GM18861 (cell line): ENCODE measurements at regions not wholly inside any gene's neighbourhood (a gene's known extent, or its start where the extent isn't known, plus 50 kb on each side); places are given as distances from the start of the nearest gene placed in this dataset.

Experiments used
- ATAC-seq: cut with Tn5 transposase; IDR thresholded peaks from one replicate; pipeline ENCODE4 v1.9.1; 2021; ENCODE audit not compliant: unreplicated experiment

DNA sequence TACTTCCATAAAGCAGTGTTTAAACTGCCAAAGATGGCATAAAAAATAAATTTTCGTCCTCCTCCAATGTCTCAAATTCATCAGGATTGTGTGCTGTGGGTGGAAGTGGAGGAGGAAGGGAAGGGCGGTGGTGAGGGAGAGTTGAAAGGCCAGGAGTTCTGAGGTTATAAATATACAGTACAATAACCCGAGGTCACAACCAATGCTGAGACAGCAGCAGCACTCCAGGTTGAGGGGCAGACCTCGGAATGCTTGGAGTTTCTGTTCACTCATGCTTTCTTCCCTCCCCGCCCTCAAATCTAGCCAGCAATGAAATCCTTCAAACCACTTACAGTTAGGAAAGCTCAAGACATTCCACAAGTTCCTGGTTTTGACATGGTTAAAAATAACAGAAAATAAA is 134.0 kb upstream of the SMAD1 start:
- ATAC-seq, result no peak

DNA sequence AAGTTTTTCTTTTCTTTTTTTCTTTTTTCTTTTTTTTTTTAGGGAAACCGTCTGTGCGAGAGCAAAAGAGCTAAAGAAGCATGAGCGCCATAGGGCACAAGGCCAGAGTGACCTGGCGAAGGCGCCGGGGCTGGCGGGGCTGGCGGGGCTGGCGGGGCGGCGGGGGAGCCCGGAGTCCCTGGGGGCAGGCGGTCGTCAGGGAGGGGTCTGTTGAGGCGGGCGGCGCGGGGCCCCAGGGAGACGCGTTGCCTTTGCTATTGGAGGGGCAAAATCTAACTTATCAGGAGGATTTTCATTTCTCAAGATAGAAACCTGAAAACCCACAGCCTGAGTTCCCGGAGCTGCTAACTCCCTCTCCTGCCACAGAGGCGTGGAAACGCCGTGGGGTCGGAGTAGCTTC is 135.6 kb upstream of the SMAD1 start:
- no peak for ATAC-seq

DNA sequence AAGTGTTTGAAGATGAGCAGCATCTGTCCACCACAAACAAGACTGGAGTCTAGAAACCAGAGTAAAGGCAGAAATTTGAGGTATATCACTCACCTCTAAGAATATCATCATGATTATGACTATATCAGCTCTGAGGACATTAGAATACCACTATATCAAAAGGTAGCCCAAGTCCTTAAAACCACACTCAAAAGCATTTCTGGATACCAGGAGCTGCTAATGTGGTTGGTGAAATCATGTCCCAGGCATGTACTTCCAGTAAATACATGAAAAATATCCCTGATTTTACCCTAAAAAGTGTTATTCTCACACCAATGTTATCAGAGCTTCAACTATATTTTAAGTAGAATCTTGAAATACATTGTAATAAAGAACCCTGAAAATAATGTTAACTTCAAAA is 136.3 kb upstream of the SMAD1 start:
- no peak for ATAC-seq

DNA sequence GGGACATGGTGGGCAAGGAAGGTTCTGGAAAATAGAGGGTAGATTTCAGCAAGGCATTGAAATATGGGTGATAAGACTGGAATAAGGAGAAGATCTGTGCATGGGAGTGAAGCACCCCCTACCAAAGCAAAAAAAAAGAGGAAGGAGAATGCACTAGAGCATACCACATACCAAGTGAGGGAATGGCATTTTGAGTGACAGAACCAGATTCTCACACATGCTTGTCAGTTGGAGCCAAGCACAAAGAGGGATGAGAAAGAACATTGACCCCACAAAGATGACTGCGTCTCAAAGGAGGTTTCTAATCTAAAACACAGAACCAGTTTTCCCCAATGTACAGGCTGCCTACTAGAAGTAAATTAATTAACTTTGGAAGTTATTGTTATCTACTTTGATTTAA is 140.3 kb upstream of the SMAD1 start:
- no peak for ATAC-seq

DNA sequence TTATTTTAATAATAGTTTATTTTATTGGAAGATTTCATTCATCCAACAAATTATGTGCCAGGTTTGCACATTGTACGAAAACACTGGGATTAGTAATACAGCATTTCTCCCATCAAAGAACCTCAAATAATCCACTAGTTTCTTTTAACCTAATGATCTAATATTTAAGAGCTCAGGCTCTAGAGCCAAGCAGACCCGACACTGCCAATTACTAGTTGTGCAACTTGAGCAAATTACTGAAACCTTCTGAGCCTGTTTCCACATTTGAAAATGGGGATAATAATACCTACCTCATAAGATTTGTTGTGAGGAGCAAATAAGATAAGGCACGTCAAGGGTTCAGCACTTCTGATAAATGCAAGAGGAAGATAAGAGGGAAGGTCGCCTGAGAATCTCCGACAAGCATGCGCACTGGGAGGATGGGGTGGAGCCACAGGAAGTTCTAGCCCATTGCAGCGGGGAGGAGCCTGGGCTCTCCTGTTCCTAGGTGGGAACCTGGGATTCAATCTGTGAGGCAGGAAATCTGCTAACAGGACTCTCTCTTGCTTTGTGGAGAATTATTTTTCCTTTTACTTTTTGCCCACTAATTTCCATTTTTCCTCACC is 141.5 kb upstream of the SMAD1 start:
- ATAC-seq, result no peak

DNA sequence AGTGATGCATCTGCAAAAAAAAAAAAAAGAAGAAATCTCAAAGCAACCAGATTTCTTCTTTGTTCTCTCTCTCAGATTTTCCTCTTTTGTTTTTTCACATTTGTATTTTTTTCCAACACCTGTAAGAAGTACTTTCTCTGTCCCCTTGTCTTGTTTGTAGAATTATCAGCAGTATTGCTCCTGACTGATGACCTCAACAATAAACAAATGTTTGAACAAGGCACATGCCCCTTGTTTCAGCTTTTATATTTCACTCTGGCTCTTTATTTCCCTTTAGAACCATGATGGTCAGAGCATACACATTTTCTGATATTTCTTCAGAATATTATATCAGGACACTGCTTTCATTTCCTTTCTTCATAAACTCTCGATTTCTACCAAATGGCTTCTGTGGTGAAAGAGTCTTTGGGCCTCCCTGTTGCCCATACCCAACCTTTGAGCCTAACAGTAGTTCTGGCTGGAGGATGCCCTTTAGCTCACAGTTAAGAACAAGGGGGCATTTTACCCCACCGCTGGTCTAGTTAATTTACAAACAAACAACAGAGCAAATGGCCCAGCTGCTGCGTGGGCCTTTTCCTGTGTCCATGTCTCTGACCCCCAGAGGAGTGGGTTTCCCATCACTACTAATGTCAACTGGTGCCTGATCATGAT is 142.5 kb upstream of the SMAD1 start:
- no peak for ATAC-seq

DNA sequence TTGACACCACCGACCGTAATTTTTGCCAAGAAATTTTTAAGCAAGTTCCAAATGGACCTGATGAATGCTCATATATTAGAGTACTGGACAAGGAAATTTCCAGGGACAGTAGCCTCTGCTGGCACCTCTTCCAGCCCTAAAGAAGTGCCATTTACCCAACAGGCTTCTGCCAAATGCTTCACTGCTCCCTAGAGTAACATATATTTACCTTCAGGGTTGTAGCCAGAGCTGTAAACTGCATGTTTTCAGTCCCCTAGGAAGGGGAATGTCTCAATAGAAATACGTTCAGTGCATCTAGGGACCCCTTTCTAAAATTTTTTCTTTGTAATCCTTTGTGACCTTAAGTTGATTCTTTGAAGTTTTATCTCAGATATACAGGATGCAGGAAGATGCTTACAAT is 143.1 kb upstream of the SMAD1 start:
- no peak for ATAC-seq

DNA sequence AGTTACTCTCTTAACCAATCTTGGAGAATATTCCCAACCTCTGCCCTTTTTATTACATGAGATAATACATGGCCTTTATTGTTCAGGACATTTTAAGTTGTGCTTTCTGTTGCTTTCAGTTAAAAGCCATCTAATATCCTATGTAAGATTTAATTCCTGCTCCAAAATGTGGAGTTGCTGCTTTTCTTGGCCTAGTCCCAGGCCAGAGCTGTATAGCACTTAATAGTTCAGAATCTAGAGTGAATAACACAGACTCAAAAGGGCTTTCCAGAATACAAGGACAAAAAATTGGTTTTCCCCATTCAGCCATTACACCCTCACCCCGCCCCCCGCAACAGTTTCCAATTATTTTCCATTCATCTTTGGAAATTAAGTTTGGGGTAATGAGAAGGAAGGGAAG is 144.3 kb upstream of the SMAD1 start:
- ATAC-seq, result no peak

DNA sequence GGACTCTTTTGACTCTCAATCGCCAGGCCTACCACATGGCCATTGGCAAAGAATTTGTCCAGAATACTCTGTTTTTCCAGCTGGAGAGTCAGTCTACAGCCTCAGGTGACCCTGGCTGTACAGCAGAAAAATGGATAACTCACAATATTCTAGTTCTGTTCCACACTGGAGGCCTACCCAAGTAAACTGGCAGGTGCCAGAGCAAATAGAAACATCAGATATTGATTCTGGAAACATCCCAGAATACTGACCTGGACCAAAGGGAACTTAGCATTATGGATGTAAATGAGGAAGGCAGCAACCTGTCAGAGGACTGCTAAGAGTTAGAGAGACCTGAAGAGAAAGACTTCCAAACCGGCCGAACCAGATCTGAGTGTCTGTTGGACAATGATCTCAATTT is 147.9 kb upstream of the SMAD1 start:
- ATAC-seq, result no peak

DNA sequence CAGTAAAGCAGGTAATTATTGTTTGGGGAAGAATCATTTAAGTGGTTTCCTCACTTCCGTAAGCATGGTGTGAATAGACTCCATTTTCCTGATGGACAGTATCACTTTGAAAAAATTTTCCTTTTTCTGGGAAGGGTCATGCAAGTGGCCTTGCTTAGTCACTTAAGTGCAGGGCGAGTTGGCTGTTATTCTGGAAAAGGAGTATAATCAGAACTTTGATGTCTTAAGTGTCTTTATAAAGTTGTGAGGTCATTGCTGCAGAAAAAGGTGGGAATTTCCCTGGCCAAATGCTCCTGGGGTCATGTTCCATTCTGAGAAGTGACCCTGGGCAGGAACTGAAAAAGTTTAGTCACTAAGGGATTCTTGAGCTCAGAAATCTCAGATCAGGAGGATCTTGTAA is 146.1 kb upstream of the OTUD4 start:
- no peak for ATAC-seq

DNA sequence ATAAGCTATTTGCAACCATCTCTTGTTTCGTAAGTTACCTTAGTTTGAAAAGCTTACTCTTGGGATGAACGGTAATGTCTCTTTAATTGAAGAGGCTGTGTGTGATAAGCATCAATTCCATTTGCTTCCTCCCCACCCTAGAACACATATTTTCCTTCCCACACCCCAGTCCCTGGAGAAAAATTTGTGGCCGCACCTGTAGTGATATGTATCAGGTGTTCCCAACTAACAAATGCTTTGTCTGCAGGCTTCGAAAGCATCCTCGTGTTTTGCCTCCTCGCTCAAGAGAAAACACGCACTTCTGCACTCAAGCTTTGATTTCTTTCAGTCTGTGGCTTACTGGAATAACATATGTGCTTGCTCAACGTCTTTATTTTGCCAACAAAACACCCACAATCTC is 143.8 kb upstream of the OTUD4 start:
- no peak for ATAC-seq

DNA sequence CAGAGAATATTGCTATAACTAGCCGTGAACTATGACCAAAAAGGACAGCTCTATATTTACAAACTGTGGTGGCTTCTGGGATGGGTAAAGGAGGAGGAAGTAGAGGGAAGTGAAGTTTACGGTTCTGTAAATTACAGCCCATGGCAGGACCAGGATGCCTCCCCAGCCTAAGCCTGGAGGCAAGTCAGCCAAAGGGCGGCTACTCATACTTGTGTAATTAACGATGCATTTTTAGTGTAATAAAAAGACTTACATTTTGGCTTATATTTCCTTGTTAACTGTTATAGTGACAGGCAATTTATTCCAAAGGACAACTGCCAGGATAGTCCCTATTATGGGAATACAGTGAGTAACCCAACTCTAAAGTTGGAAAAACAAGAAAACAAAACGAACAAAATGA is 139.9 kb upstream of the OTUD4 start:
- no peak for ATAC-seq

DNA sequence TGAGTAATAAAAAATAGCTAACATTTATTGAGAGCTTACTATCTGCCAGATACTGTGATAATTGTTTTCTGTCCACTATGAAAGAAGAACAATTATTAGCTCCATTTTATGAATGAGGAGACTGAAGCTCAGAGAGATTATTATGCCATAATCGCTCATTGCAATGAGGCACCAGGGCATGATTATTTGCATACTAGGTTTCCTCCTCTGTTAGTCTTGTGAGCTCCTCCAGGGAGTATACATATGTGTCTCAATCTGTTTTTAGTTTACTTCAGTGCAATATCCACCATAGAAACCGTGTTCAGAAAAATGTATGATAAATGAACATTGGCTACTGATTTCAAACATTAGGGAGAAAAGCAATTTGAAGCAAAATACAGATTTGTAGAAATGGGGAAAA is 139.4 kb upstream of the OTUD4 start:
- ATAC-seq, result no peak

DNA sequence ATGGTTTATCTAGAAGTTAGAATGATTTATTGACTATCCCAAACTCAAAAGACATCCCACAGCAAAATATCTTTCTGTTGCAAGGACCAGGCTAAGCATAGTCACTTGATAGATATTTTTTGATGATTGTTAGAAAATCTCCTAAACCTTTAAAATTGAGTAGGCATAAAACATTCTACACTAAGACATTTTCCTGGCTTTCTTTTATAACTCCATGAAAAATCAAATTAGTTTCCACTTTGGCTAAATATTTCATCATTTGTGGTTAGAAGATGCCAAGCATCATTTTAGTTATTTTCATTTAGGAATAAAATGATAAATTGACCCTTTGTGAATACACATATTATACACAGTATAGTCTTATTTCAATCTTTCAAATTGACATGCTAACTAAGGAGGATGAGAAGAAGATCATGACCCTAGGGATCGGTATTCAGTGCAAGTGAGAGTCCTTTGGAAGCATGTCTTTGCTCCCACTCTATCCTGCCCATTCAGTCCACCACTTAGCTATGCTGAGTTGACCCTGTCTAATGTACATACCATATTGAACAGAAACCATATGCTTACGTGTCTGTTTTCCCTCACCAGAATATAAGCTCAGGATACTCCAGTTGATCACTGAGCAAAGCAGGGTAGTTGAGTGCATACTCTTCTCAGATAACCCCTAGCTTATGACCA is 136.6 kb upstream of the OTUD4 start:
- no peak for ATAC-seq

DNA sequence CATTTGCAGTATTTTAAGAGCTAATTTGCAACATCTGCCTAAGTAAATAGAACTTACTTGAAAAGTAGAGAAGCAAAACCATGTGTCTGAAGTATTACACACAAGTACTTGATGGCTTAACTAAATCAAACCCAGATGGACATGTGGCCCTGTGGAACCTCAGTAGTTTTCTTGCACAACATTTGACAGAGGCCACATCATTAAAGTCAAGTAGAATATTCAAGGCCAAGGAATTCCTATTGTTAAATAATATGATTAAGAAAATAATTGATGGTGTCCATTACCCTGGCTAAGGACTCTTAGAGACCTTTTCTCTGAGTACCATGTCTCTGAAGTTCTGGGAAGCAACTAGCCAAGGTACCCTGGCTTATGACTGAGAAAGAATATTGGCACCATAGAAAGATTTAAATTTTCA is 135.4 kb upstream of the OTUD4 start:
- ATAC-seq, result no peak

DNA sequence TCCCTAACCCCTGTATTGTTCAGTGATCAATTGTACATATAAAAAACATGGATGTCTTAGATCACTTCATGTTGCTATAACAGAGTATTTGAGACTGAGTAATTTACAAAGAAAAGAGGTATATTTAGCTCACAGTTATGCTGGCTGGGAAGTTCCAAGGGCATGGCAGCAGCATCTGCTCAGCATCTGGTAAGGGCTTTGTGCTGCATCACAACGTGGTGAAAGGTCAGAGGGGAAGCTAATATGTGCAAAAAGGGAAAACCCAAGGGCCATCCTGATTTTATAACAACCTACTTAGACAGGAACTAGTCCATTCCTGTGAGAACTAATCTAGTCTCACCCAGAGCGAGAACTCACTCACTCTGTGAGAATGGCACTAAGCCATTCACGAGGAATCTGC is 128.2 kb upstream of the OTUD4 start:
- ATAC-seq, result no peak

DNA sequence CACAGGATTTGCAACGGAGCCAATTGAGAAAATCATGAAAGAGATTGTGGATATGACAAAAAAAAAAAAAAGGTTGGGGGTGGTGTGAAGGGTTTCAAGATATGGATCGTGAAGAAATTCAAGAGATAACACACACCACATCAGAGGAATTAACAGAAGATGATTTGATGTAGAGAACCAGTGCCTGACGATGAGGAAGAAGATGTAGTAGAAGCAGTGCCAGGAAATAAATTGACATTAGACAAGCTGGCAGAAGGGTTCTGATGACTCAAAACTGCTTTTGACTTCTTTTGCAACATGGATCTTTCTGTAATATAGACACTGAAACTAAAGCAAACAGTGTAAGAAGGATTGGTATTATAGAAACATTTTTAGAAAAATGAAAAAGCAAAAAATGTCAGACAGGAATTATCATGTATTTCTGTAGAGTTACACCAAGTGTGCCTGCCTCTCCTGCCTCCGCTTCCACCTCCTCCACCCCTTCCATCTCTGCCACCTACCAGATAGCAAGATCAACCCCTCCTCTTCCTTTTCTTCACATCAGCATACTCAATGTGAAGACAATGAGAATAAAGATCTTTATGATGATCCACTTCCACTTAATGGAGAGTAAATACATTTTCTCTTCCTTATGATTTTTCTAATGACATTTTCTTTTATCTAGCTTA is 127.5 kb upstream of the OTUD4 start:
- no peak for ATAC-seq

DNA sequence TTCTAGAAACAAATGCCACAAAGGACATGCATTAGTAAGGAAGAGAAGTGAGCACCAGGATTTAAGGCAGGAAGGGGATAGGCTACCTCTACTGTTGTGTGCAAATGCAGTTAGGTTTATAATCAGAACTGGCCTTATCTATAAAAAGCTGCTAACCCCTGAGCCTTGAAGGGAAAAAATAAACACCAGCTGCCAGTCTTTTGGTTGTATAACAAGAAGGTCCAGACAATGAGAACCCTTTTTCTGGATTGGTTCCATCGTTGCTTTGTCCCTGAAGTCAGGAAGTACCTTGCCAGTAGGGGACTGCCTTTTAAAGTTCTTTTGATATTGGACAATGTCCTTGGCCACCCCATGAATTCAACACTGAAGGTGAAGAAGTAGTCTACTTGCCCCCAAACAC is 126.7 kb upstream of the OTUD4 start:
- ATAC-seq, result no peak

DNA sequence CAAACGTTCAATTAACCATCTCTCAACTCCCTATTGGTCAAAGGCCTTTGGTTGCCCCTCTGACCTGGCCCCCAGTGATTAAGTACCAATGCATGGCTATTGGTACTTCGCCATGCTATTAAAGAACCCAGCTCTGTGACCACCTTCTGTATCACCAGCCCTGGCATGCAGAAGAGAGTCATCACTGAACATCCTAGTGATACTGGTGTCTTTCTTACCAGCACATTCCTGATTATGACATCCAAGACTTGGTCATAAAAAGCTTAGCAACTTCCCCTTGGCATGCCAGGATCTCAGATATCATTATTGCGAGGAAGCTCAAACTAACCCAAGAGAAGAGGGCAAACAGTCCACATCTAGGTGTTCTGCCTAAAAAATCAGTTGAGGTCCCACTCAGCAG is 122.3 kb upstream of the OTUD4 start:
- no peak for ATAC-seq

DNA sequence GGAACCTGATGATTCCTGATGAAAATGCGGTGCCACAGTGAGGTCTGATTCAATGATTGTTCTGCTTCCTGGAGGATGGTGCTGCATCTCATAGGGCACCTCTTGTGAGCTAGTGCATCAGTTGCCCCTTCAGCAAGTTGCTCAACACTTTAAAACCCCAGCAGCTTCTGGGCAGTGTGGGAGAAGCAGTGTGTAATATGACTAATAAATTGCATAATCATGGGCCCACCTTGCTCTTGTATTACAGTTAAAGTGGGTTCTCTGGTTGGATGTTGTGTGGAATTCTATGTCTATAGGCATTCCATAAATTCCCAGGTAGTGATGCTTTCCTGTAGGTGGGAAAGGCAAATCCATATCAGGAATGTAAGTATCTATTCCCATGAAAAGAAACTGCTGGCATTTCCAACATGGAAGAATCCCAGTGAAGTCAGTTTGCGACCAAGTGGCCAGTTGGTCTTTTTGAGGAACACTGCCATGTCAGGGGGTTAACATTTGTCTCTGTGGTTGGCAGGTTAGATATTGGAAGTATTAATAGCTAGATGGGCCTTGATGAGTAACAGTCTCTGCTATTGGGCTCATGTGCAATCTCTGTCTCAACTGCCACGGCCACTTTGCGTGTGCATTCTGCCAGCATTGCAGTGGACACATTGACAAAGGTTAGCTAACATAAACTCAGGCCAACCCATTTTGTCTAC is 121.1 kb upstream of the OTUD4 start:
- no peak for ATAC-seq

DNA sequence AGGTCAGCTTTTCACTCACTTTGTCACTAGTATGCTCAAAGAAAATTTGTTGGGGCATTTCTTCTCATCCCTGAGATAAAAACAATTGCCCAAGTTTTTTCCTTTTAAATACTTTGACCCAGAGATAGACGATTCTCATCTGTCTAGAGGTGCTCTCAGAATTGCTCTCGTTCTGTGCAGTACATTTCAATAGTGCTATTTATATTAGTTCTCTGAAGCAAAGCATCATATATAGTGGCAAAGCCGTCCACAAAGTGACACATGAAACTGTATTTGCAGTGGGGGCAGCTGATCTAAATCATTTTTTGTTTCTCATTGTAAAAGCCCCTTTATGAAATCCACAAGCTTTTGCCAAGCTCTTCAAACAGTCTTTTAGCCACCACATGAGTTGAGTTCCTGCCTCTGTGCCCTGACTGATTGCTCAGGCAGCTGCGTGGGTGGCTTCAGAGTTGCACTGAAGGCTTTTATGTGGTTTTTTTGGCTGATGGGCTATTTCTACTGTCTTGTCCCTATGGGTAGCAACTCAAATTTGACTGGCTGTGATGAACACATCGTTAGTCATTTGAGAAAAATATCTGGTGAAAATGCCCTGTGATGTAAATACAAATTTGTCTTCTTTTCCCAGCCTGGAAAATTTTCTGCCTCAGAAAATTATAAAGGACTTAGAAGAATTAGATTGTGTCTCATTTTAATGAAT is 119.1 kb upstream of the OTUD4 start:
- ATAC-seq, result peak; percentile 95
